ENCODE measurements at regions not wholly inside any gene's neighbourhood (a gene's known extent, or its start where the extent isn't known, plus 50 kb on each side); places are given as distances from the start of the nearest gene placed in this dataset.

DNA sequence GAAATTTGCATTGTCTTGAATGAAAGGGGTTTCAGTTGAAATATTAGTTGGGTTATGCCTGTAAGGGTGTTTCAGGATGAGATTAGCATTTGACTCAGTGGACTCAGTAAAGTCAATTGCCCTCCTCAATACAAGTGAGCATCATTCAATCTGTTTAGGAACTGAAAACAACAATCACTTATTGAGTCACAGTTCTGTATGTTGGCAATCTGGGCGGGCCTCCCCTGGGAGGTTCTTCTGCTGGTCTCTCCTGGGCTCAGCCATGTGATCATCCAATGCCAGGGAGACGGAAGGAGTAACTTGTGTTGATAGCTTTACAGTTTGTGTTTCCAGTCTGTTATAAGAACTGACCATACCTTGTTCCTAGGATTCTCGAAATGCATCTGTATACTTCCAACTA is 262.9 kb upstream of the RUNX1 start:
- no peak overlapping the region for H3K27ac Mint-ChIP-seq (ENCODE audit: low read depth, unreplicated experiment)
- no peaks in the 10 kb centered on the region for H3K36me3 Mint-ChIP-seq (ENCODE audit: insufficient read depth, unreplicated experiment)
- H3K9me3 Mint-ChIP-seq (ENCODE audit: unreplicated experiment), result no peaks in the 10 kb centered on the region
- POLR2A ChIA-PET, result no interaction called here
- peaks cover 9% of the 10 kb centered on the region for H3K27me3 Mint-ChIP-seq (ENCODE audit: insufficient read depth, unreplicated experiment)
- intact Hi-C loops (cut with micrococcal nuclease), result no loop called here
- DNase-seq (ENCODE audit: unreplicated experiment), result no peak
- peaks cover 5% of the 10 kb centered on the region for H3K4me1 Mint-ChIP-seq (ENCODE audit: insufficient read depth, unreplicated experiment)
- BruUV-seq (replicated peaks), result no TSS peak
- no peak overlapping the region for H3K4me3 Mint-ChIP-seq (ENCODE audit: unreplicated experiment)
- CTCF ChIA-PET, result no interaction called here
- TF ChIP-seq CTCF (IDR thresholded peaks at IDR 0.05; ENCODE audit: unreplicated experiment), result no peak

DNA sequence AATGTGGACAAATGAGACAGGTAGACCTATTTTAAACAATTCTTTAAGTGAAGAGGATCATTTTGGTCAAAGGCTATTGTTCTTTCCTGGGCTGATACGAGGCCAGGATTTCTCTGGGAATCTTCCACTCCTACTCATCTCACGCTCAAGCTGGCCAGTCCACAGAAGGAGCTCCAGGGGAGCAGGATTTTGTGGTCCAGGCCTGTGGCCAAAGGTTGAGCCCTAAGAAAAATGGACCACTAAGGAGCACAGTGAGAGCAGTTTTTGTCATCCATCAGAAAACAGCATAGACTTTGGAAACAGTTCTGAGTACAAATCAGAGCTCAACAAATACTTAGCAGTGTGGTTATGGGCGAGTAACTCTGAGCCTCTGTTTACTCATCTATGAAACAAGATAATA is 260.2 kb upstream of the RUNX1 start:
- Mint-ChIP-seq H3K9me3 (ENCODE audit: unreplicated experiment) (no peaks in the 10 kb centered on the region), H3K27ac (ENCODE audit: low read depth, unreplicated experiment) (no peak overlapping the region), H3K4me1 (ENCODE audit: insufficient read depth, unreplicated experiment) (peaks cover 5% of the 10 kb centered on the region), H3K36me3 (ENCODE audit: insufficient read depth, unreplicated experiment) (no peaks in the 10 kb centered on the region), H3K4me3 (ENCODE audit: unreplicated experiment) (no peak overlapping the region), H3K27me3 (ENCODE audit: insufficient read depth, unreplicated experiment) (no peaks in the 10 kb centered on the region)
- intact Hi-C loops (cut with micrococcal nuclease), result no loop called here
- ChIA-PET CTCF (no interaction called here), POLR2A (no interaction called here)
- BruUV-seq (replicated peaks), result no TSS peak
- TF ChIP-seq CTCF (IDR thresholded peaks at IDR 0.05; ENCODE audit: unreplicated experiment), result no peak
- no peak for DNase-seq (ENCODE audit: unreplicated experiment)

GRCh38 chr21:35303085-35303484 is 254.0 kb upstream of the RUNX1 start:
- no peak for TF ChIP-seq CTCF (IDR thresholded peaks at IDR 0.05; ENCODE audit: unreplicated experiment)
- no peaks in the 10 kb centered on the region for H3K36me3 Mint-ChIP-seq (ENCODE audit: insufficient read depth, unreplicated experiment)
- peak; percentile 92 for DNase-seq (ENCODE audit: unreplicated experiment)
- no peak overlapping the region for H3K4me3 Mint-ChIP-seq (ENCODE audit: unreplicated experiment)
- intact Hi-C loops (cut with micrococcal nuclease), result loop anchor here (5.0 kb wide), 1 partner anchor 94 kb away; no protein-coding TSS in a partner anchor
- POLR2A ChIA-PET, result interaction anchor here (0.6 to 1.2 kb wide), 6 partner anchors 8 to 368 kb away, joined by 3 to 4 read pairs (median 3); no protein-coding TSS in a partner anchor
- no peaks in the 10 kb centered on the region for H3K27me3 Mint-ChIP-seq (ENCODE audit: insufficient read depth, unreplicated experiment)
- no peaks in the 10 kb centered on the region for H3K9me3 Mint-ChIP-seq (ENCODE audit: unreplicated experiment)
- H3K4me1 Mint-ChIP-seq (ENCODE audit: insufficient read depth, unreplicated experiment), result peaks cover 11% of the 10 kb centered on the region
- H3K27ac Mint-ChIP-seq (ENCODE audit: low read depth, unreplicated experiment), result peak overlapping the region; percentile 61
- CTCF ChIA-PET, result no interaction called here
- BruUV-seq (replicated peaks), result no TSS peak

GRCh38 chr21:35298757-35299156 is 249.7 kb upstream of the RUNX1 start:
- ChIA-PET POLR2A (no interaction called here), CTCF (no interaction called here)
- no peak for TF ChIP-seq CTCF (IDR thresholded peaks at IDR 0.05; ENCODE audit: unreplicated experiment)
- BruUV-seq (replicated peaks), result no TSS peak
- H3K9me3 Mint-ChIP-seq (ENCODE audit: unreplicated experiment), result no peaks in the 10 kb centered on the region
- no peak for DNase-seq (ENCODE audit: unreplicated experiment)
- H3K27me3 Mint-ChIP-seq (ENCODE audit: insufficient read depth, unreplicated experiment), result no peaks in the 10 kb centered on the region
- peaks cover 22% of the 10 kb centered on the region for H3K4me1 Mint-ChIP-seq (ENCODE audit: insufficient read depth, unreplicated experiment)
- H3K27ac Mint-ChIP-seq (ENCODE audit: low read depth, unreplicated experiment), result no peak overlapping the region
- no peaks in the 10 kb centered on the region for H3K36me3 Mint-ChIP-seq (ENCODE audit: insufficient read depth, unreplicated experiment)
- no peak overlapping the region for H3K4me3 Mint-ChIP-seq (ENCODE audit: unreplicated experiment)
- intact Hi-C loops (cut with micrococcal nuclease), result no loop called here

All from MCF 10A (cell line).